HG03139 (cell line): ENCODE measurements at regions not wholly inside any gene's neighbourhood (a gene's known extent, or its start where the extent isn't known, plus 50 kb on each side); places are given as distances from the start of the nearest gene placed in this dataset.

Experiments
- ATAC-seq: cut with Tn5 transposase; IDR thresholded peaks from one replicate; pipeline ENCODE4 v1.9.1; 2021; ENCODE audit not compliant: unreplicated experiment

DNA sequence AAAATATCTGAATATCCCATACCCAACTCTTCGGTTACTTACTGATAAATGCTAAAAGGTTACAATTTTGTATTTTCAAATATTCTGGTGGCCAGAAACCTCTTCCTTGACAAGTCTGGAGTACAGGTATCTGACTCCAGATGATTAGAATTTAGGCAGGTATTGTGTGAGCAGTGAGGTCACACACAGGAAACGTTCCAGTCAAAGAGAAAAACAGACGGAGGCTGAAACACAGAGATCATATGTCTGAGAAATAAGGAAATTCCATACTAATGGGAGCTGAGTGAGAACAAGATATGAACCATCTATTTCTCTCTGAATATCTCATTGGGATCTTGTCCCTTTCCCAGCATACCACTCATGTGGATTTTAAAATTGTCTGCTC lies 89.4 kb upstream of the IGLL5 start:
- no peak for ATAC-seq

DNA sequence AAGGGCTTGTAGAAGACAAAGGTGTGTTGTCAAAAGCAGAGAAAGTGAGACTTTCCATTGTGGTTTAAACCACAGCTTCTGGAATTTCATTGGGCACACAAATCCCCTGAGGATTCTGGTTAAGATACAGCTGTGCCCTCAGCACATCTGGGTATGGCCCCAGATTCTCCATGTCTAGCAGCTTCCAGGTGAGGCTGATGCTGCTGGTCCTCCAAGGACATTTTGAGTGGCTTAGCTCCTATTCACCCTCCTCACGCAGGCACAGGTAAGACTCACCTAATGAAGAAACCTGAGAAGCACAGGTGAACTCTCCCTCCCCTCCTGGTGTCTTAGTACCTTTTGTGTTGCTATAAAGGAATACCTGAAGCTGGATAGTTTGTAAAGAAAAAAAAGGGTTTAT lies 88.9 kb upstream of the IGLL5 start:
- ATAC-seq, result no peak

DNA sequence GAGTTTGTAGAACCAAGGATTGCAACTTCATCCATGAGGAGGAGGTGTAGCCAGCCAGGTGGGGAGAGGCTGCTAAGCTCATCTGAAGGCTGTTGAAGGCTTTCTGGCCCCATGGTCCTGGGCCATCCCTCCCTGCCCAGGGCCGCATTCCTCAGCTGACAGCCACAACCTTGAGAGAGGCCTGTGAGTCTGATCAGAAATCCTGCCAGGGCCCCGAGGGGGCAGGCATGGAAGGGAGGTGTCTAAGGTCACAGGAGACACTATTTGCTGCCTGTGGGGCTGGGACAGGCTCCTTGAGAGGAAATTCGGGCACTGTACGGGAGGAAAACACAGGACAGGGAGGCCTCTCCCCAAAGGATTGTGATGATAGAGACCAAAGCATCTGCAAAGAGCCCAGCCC lies 88.1 kb upstream of the IGLL5 start:
- no peak for ATAC-seq

DNA sequence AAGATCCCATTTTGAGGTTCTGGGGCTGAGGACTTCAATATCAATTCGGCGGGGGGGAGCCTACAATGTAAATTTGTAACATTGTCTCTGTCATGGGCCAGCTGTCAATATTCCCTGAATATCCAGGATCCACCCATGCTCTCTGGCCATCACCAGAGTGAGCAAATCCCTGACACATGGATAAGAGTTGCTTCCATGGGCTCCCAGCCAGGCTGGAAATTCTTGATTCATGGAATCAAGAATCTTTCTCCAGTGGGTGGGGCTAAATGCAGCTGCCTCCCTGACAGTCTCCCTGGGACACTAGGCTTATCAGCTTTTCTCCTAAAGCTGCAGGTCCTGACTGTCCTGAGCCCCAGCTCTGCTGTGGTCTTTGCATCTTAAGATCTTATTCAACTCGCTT lies 86.9 kb upstream of the IGLL5 start:
- ATAC-seq, result no peak

DNA sequence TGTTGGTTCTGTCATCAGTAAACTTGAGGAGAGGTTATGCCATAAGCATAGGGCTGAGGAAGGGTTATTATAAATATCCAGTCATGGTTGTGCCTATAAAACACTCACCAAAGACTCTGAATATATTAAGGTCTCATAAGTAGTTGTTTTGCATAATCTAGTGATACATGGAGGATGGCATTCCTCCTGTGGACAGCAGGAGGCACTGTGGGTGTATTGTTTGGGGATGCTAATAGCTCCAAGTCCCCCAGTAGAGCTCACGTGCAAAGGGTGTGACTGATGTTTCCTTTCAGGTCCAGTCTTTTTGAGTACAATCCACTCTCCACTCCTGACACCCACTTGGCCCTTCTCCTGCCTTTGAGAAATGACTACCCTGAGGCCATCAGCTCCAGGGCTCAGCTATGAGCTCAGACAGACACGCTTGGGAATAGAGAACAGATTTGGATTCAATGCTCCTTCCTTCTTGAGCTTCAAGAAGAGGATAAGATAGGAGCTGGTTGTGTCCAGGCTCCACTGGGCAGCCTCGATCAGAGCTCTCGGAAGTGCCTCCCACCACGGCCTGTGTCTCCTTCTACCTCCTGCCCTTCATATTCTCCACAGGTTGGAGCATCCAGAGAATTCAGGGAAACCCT lies 85.2 kb upstream of the IGLL5 start:
- no peak for ATAC-seq

DNA sequence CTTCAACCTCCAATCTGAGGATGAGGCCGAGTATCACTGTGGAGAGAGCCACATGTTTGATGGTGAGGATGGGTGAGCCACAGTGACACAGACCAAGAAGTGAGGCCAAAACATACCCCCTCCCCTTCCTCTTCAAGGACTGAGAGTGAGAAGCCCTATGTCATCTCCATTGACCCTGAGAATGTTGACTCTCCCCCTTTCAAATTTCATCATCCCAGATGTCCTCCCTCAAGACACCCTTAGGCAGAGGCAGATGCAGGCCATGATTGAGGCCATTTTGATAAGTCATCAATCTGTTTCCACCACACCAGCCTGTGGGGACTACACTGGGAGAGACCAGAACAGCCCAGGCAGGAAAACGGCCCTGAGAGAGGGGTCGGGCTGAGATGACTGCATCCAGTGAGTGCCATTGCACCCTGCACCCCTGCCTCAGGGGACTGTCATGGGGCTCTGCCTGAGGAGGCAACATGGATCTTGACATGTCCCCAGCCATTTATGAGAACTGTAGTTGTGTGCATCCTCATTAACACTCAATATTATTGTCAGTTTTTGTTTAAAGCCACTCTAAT lies 84.2 kb upstream of the IGLL5 start:
- no peak for ATAC-seq

DNA sequence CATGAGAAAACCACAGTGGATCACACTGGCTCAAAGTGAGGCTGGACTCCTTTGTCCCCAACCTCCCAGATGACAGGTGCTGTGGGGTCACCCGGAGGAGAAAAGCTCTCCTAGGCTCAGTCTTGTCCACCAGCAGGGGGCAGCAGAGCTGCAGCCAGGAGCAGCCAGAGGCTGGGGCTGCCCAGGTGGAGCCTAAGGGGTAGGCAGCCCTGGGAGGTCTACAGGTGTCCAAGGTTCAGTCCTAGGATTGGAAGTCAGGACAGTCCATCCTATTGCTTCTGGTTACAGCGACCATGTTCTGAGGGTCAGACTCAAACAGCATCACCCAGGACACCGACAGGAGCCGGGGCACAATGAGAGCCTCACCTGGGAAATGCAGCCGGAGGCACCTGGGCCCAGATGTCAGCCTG lies 77.6 kb upstream of the IGLL5 start:
- no peak for ATAC-seq

DNA sequence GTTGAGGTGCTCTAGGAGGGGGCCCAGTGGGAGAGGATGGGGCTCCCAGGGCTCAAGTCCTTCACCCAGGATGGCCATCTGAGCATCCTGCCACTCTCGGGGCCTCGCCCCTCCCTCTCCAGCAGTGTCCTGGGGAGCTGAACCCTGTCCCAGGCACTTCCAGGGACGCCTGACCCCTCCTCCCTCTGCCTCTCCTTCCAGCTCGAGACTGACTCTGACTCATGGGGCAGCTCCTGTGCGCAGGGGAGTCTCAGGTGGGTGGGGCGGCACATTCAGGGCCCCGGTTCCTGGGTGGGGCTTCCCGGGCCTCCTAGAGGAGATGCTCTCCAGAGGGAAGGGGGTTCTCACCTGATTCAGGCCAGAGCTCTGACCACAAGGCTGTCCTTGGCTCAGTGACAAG lies 77.1 kb upstream of the IGLL5 start:
- ATAC-seq, result no peak

DNA sequence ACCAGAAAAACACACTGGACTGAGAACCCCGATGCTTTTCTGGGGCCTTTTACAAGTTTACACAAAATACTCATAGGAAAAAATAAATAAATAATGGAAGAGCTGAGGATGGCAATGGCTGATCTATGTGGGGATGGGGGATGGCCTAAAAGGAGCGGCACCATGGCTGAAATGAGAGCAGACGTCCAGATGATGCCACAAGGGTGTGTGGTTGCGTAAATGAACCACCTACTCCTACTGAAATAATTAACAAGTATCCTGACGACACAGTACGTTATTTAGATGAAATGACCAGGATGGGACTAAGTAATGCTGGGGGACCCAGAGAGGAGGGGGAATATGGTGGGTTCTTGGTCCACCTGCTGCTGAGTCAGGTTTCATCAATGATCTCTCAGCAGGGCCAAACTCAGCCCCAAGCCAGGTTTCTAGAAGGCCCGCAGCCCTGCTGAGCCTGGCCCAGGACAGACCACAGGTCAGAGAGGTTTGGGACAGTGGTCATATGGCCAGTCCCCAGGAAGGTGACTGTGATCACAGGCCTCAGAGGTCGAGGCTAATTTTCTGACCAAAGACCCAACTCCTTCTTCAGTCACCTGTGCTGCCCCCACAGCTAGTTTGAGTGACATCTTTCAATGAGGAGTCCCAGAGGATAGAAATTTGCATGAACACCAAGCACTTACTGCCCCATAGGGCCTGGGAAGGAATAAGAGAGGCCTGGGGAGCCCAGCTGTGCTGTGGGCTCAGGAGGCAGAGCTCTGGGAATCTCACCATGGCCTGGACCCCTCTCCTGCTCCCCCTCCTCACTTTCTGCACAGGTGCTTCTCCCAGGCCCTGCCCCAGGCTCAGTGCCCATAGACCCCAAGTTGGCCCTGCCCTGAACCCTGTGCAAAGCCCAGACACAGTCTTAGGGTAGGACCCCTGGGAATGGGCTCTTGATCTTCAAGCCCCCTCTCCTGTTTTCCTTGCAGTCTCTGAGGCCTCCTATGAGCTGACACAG lies 76.3 kb upstream of the IGLL5 start:
- no peak for ATAC-seq

DNA sequence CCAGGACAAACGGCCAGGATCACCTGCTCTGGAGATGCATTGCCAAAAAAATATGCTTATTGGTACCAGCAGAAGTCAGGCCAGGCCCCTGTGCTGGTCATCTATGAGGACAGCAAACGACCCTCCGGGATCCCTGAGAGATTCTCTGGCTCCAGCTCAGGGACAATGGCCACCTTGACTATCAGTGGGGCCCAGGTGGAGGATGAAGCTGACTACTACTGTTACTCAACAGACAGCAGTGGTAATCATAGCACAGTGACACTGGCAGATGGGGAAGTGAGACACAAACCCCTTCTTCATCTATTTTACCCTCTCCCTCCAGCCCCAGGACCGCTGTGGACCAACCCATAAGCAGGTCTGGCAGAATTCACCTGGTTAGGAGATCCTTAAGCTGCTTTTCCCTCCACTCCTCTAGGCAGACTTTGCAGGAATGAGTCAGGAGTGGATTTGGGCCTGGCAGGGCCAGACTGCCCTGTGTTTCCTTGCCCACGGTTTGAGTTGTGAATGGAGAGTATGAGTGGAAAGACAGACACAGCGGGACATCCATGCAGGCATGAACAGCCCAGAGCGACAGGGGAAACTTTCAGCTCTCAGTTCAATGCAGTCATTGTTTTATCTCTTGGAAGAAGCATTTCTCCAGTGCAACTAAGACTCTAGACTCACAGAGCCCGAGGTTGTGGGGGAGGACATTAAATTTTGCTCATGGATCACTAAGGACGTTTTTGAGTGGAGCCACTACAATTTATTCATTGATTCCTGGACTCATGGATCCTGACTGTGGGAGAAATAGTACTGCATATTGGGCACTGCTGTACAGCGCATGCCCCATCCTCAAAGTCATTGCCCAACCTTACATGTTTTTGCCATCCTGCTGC lies 75.3 kb upstream of the IGLL5 start:
- no peak for ATAC-seq

DNA sequence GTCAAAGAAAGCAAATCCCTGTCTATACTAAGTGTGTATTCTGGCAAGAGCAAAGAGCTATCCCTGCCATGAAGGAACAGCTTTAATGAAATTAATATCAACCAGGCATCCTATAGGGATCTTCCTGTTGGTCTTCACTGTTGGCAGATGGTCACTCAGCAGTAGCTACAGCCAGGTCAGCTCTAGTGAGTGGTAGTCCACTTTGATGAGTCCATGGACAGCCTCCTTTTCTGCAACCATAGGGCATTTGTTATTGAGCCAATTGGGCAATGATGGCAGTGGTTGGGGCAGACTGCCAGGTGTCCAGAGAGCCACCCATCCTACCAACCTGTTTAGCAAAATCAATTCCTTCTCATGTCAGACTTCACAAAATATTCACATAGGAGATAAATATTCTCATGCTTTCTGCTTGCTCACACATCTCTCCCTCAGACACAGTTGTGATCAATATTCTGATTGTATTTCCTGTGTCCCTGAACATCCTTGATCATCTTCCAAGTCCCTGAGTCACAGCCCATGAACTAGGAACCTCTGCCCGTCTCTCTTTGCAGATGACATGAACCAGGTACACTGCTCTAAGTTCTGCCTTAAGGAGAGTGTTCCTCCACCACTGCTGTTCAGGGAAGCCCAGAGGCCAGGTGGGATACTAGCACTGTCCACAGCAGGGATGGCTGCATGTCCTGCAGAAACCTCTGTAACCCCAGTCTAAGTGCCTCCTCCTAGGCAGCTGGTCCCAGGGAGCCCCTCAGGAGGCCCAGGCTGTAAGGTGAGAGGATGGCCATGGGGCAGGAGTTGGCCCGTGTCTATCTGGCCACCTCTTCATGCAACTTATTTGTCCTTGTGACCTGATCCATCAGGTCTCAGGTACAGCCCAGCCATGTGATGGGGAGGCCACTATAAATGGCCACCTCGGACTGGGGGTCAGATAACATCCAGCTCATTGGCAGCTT lies 74.2 kb upstream of the IGLL5 start:
- ATAC-seq, result no peak

DNA sequence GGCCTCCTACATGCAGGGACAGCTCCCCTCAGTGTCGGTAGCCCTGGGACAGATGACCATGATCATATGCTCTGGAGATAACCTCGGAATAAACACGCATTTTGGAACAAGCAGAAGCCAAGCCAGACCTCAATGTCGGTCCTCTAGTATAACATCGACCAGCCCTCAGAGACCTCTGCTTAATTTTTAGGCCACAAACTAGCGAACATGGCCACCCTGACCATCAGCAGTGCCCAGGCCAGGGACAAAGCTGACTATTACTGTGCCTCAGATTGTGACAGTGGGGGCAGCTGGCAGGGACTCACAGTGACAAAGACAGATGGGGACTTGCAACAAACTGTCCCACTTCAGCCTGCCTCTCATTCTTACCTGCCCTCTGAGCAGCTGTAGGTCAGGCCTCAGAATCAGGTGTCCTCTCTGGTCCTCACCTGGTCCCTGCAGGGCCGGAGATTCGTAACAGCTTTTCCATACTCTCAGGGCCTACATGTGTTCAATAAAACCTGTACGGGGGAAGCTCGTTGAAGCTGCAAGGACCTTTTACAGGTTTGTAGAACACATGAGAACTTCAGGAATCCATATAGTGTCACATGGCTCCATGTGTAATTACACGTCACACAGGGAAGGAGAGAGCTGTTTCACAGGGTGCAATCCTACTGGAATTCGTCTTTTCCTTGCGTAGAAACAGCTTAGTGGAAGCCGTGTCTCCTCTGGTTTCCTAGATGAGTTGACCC lies 72.8 kb upstream of the IGLL5 start:
- ATAC-seq, result no peak

DNA sequence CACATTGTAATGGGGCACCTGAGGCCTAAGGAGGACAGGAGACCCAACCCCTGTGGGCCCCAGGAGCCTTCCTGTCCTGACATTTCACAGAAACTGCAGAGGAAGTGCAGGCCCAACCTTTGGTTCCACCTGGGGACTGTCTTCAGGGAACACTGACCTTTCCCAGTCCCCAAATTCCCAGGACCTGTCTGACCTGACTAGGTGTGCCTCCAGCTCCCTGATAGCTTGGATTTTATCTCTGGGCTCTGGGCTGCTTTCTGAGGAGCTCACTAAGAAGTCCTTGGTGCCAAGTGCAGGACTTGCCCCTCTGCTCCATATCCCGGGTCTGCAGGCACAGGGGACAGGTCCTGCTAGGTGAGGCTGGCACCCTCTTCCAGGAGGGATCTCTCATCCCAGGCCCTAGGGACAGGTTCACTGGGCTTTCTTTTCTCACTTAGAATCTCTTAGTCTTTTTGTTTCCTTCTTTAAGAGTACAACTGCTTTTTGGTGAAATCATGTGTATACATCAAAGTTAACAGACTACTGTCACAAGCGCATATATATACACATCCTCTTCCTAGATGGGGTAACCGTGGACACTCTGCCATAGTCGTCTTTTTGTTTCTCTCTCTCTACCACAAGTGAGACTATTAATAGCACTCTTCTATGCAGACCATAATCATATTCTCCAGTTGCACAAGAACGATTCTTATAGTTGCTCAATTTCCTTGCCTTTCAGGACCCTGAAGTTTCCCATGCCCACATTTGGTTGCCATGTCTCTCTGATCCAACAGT lies 72.0 kb upstream of the IGLL5 start:
- no peak for ATAC-seq

DNA sequence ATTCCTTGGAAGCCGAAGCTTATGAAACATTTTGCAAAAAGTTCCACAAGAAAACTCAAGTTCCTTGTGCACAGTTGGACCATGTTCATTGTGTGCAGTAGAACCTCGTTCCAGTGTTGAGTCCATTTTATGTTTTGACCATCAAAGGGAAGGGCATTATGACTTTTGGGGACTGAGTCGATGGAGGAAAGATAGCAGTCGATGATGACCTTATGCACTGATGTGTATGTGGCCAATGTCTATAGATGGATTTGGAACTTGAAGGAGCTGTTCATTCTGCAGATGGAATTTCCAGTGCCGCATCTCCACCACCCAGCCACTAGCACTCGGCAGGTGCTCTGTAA lies 71.5 kb upstream of the IGLL5 start:
- no peak for ATAC-seq

DNA sequence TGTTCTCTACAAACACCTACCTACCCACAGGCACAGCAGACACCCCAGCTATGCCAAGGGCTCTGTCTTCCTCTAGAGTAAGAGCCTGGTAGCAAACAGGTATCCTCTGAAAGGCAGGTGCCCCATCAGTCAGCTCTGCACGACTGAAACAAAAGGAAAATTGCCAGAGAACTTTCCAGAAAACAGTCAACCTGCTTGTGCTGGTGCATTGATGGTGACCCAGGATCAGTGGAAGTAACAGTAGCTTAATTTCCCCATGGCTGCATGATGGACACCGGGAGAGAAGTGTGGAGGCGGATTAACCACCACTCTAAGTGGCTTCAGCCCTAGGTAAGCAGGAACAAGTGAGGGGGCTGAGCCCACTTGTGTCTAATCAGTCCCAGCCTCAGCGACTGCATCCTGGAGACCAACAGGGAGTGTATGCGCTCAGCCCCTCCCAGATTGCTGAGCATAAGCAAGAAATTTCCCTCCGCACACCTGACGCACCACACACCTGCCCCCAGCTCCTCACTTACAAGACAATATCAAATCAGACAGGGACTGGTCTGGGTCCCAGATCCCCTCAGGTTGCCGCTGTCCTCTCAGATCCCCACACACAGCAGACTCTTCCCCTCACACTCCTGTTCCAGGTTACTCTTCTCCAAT lies 70.7 kb upstream of the IGLL5 start:
- ATAC-seq, result no peak

DNA sequence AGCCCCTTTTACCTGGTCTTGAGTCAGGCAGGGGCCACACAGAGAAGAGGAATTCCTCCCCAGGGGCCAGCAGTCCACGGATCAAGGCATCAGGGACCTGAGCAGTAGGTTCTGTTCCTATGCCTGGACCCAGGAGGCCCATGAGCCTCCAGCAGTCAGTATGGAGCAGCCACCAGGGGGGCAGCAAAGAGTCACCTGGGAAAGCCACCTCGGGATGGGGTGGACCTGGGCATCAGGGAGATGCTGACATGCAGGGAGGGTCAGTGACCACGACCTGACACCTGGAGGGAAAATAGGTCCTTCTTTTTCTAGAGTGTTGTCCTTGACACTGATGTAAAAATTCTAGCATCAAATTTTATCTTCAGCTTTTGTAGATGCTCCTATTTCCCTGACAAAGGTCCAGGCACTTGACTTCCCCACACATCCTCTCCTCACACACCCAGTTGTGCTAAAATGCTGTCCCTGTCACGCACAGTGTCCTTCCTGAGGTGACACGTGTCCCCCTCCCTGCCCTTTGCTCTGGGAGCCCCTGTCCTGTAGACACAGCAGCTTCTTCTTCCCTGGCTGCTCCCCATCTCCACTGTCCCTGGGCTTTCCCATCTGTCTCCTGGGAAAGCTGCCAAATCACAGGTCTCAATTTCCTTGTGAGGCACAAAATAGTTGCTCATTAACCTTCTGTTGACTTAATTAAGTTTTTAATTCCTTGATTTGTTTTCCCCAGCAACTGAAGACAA lies 70.0 kb upstream of the IGLL5 start:
- ATAC-seq, result no peak

DNA sequence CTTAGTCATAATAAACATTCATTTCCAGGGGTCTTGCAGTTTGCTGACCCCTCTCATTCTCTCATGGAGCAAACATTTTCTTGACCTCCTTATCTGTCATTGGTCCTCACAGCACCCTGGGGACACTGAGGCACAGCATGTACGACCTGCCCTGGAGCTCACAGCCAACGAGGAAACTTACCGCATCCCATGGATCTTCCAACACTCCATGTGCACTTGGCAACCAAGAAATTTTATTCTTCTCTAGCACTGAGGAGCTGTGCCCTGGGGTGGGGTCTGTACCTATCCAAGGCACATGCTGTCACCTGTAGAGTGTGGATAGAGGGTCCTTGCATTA lies 69.4 kb upstream of the IGLL5 start:
- no peak for ATAC-seq
